OCI-LY7 (cell line): ENCODE measurements at regions not wholly inside any gene's neighbourhood (a gene's known extent, or its start where the extent isn't known, plus 50 kb on each side); places are given as distances from the start of the nearest gene placed in this dataset.

ENCODE experiments used
- EZH2phosphoT487 ChIP-seq: fragments of 200-600 bp; sonication (generic); IDR thresholded peaks from 2 replicates; pipeline ENCODE4 v1.6.1; 2018; ENCODE audit warnings: low read depth, borderline replicate concordance, mild to moderate bottlenecking, mixed run types, antibody characterized with exemption, low read length, moderate library complexity, mixed read lengths
- TF ChIP-seq, protein P1 (sequence below): fragments of 200-600 bp; sonication (generic); conservative IDR thresholded peaks from 2 replicates; pipeline ENCODE4 v1.5.1; 2014; ENCODE audit warnings: mild to moderate bottlenecking, antibody characterized with exemption, low read length, moderate library complexity, mixed read lengths

DNA sequence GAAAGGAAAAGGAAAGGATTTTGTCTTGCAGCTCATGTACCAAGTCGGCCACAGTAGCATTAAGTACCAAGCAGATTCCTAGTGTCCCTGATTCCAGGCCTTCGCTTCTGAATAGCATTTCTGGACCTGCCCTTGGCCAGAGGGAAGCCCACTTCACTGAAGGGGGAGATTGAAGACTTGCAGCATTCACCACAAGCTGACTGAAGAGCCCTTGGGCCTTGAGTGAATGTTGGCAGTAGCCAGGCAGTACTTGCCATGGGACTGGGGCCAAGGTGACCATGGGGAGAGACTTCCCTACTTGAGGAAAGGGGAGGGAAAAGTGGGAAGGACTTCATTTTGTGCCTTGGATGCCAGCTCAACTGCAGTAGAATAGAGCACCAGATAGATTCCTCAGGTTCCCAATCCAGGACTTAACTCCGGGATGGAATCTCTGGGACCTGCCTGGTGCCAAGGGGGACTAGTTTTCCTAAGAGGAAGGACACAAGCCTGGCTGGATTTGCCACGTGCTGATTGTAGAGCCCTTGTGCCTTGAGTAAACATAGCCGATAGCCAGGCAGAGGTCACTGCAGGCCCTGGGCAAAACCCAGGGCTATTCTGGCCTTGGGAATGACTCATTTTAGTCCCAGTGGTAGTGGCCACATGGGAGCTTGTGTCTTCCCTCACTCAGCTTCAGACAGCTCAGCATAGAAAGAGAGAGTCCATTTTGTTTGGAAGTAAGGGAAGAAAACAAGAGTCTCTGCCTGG, 141.7 kb upstream of the KCND2 start:
- TF ChIP-seq, protein P1, sequence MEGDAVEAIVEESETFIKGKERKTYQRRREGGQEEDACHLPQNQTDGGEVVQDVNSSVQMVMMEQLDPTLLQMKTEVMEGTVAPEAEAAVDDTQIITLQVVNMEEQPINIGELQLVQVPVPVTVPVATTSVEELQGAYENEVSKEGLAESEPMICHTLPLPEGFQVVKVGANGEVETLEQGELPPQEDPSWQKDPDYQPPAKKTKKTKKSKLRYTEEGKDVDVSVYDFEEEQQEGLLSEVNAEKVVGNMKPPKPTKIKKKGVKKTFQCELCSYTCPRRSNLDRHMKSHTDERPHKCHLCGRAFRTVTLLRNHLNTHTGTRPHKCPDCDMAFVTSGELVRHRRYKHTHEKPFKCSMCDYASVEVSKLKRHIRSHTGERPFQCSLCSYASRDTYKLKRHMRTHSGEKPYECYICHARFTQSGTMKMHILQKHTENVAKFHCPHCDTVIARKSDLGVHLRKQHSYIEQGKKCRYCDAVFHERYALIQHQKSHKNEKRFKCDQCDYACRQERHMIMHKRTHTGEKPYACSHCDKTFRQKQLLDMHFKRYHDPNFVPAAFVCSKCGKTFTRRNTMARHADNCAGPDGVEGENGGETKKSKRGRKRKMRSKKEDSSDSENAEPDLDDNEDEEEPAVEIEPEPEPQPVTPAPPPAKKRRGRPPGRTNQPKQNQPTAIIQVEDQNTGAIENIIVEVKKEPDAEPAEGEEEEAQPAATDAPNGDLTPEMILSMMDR, result no peak
- TF ChIP-seq EZH2phosphoT487, result no peak
